CD14-positive monocyte (primary cell): ENCODE measurements at regions not wholly inside any gene's neighbourhood (a gene's known extent, or its start where the extent isn't known, plus 50 kb on each side); places are given as distances from the start of the nearest gene placed in this dataset.
A peak's percentile ranks its signal among the peaks of the same experiment; 100 is the strongest.

Experiments
- DNase-seq, 3 donors: peaks; one replicate each; pipeline ENCODE4 v3.0.0-alpha.2; 2011 to 2022
- H2AFZ ChIP-seq: 2 replicates; pipeline ENCODE4 v1.6.0; 2012; ENCODE audit warnings: mild to moderate bottlenecking, low read depth, low read length, inconsistent platforms; ENCODE audit not compliant: insufficient read depth, poor library complexity, severe bottlenecking
- H3K27ac ChIP-seq, 2 donors: 1 replicate in 1 of 2; 2 replicates in 1 of 2; pipeline ENCODE4 v1.5.1; 2012 to 2013; ENCODE audit warnings: low read length in 2 of 2, control low read depth in 1 of 2, inconsistent platforms in 1 of 2, low read depth in 1 of 2, mild to moderate bottlenecking in 1 of 2
- H3K27me3 ChIP-seq, 2 donors: one replicate each; pipeline versions ENCODE4 v1.6.0 to v1.6.1; 2011 to 2013; ENCODE audit warnings: low read length in 2 of 2; ENCODE audit not compliant: control insufficient read depth in 2 of 2, insufficient read depth in 2 of 2
- H3K36me3 ChIP-seq, 2 donors: replicated peaks in 1 of 2; 1 replicate in 1 of 2; 2 replicates in 1 of 2; pipeline versions ENCODE4 v1.5.1 to v1.6.1; 2012 to 2013; ENCODE audit warnings: low read length in 2 of 2, control low read depth in 1 of 2, inconsistent platforms in 1 of 2, mild to moderate bottlenecking in 1 of 2; ENCODE audit not compliant: insufficient read depth in 2 of 2, control insufficient read depth in 1 of 2
- H3K4me1 ChIP-seq, 2 donors: 1 replicate in 1 of 2; 2 replicates in 1 of 2; pipeline versions ENCODE4 v1.5.1 to v1.6.1; 2012 to 2013; ENCODE audit warnings: low read length in 2 of 2, control low read depth in 1 of 2, inconsistent platforms in 1 of 2, mild to moderate bottlenecking in 1 of 2, moderate library complexity in 1 of 2; ENCODE audit not compliant: insufficient read depth in 2 of 2, control insufficient read depth in 1 of 2
- H3K4me2 ChIP-seq: replicated peaks from 2 replicates; pipeline ENCODE3; 2012; ENCODE audit warnings: low read length, moderate library complexity, mild to moderate bottlenecking; ENCODE audit not compliant: poor library complexity, severe bottlenecking; ENCODE audit errors: extremely low read depth
- H3K4me3 ChIP-seq, 3 experiments: fragments of 200-600 bp in 1 of 3; sonication (generic) in 1 of 3; replicated peaks in 1 of 3; 1 replicate in 2 of 3; 2 replicates in 1 of 3; pipeline ENCODE4 v1.5.1; 2011 to 2013; ENCODE audit warnings: low read length in 3 of 3, mild to moderate bottlenecking in 3 of 3, control low read depth in 2 of 3, low read depth in 2 of 3, inconsistent platforms in 1 of 3, moderate library complexity in 1 of 3
- H3K79me2 ChIP-seq: 2 replicates; pipeline ENCODE4 v1.6.0; 2012; ENCODE audit warnings: mild to moderate bottlenecking, control low read depth, inconsistent platforms, low read length, moderate library complexity; ENCODE audit not compliant: insufficient read depth
- H3K9ac ChIP-seq: 2 replicates; pipeline ENCODE4 v1.6.0; 2017; ENCODE audit warnings: low read length, mild to moderate bottlenecking; ENCODE audit not compliant: insufficient read depth, poor library complexity, severe bottlenecking
- H3K9me3 ChIP-seq, 2 donors: replicated peaks in 1 of 2; 1 replicate in 1 of 2; 2 replicates in 1 of 2; pipeline versions ENCODE4 v1.5.1 to v1.6.1; 2012 to 2013; ENCODE audit warnings: low read length in 2 of 2, control low read depth in 1 of 2; ENCODE audit not compliant: control insufficient read depth in 1 of 2, insufficient read depth in 1 of 2
- H4K20me1 ChIP-seq: 2 replicates; pipeline ENCODE4 v1.6.0; 2012; ENCODE audit warnings: mild to moderate bottlenecking, low read length, control low read depth, moderate library complexity; ENCODE audit not compliant: insufficient read depth
- H3K27ac Mint-ChIP-seq, 7 donors: one replicate each; pipeline ENCODE4 v1.8.0; 2020; ENCODE audit warnings: mild to moderate bottlenecking in 7 of 7, mixed read lengths in 7 of 7, moderate library complexity in 6 of 7, inconsistent platforms in 2 of 7
- H3K27me3 Mint-ChIP-seq, 3 donors: one replicate each; pipeline ENCODE4 v1.8.0; 2021 to 2022; ENCODE audit warnings: low read depth in 3 of 3, mild to moderate bottlenecking in 3 of 3, mixed read lengths in 3 of 3, moderate library complexity in 3 of 3, inconsistent platforms in 1 of 3
- H3K36me3 Mint-ChIP-seq, 2 donors: one replicate each; pipeline ENCODE4 v1.8.0; 2020; ENCODE audit warnings: mixed read lengths in 2 of 2, inconsistent platforms in 1 of 2, mild to moderate bottlenecking in 1 of 2
- H3K4me1 Mint-ChIP-seq: one replicate; pipeline ENCODE4 v1.8.0; 2020; ENCODE audit warnings: mild to moderate bottlenecking, mixed read lengths
- H3K4me3 Mint-ChIP-seq, 2 donors: one replicate each; pipeline ENCODE4 v1.8.0; 2020; ENCODE audit warnings: mild to moderate bottlenecking in 2 of 2, mixed read lengths in 2 of 2, moderate library complexity in 1 of 2
- H3K9me3 Mint-ChIP-seq, 7 donors: one replicate each; pipeline ENCODE4 v1.8.0; 2020 to 2022; ENCODE audit warnings: mixed read lengths in 7 of 7, mild to moderate bottlenecking in 6 of 7, moderate library complexity in 6 of 7, inconsistent platforms in 2 of 7
- CTCF ChIP-seq: fragments of 200-600 bp; IDR thresholded peaks from one replicate; pipeline ENCODE4 v1.8.0; 2022; ENCODE audit warnings: antibody characterized with exemption, mild to moderate bottlenecking
- WGBS: methylation state at CpG from one replicate; pipeline ENCODE4 v1.1.5; 2013; ENCODE audit warnings: missing lambda C conversion rate; ENCODE audit not compliant: insufficient coverage; 5-methylcytosine and 5-hydroxymethylcytosine counted together
- intact Hi-C, 2 donors: fragments of 100-400 bp; cut with micrococcal nuclease; formaldehyde crosslinking; loops; one replicate each; pipeline versions ENCODE4 v1.15.0 to v1.15.1; 2023

GRCh38 chr5:112532654-112533360 is 113.7 kb upstream of the EPB41L4A start:
- Mint-ChIP-seq H3K27me3 (peaks cover 0 to 1% (median 0%) of the 10 kb centered on the region in 3 donors), H3K27ac (peak overlapping the region; percentile 26 to 86 (median 82)), H3K4me3 (peak overlapping the region in 1 of 2 donors; percentile 50), H3K4me1 (peaks cover 45% of the 10 kb centered on the region), H3K36me3 (no peaks in the 10 kb centered on the region), H3K9me3 (peaks cover 0 to 3% (median 0%) of the 10 kb centered on the region in 7 donors)
- Histone ChIP-seq H4K20me1 (no peaks in the 10 kb centered on the region), H3K4me3 (no peak overlapping the region), H3K9ac (no peak overlapping the region), H2AFZ (peak overlapping the region; percentile 50), H3K4me2 (no peak overlapping the region), H3K4me1 (peaks cover 22 to 28% of the 10 kb centered on the region in 2 donors), H3K27me3 (no peaks in the 10 kb centered on the region), H3K27ac (peak overlapping the region in 1 of 2 donors; percentile 24), H3K9me3 (no peaks in the 10 kb centered on the region), H3K36me3 (no peaks in the 10 kb centered on the region), H3K79me2 (no peaks in the 10 kb centered on the region)
- TF ChIP-seq CTCF: no peak
- WGBS: 80% methylated on average over 1 of the region's 5 CpGs
- no peak for DNase-seq
- intact Hi-C loops: loop anchor here in 1 of 2 donors (10.0 kb wide), 1 partner anchor 348 kb away; no protein-coding TSS in a partner anchor

- H3K36me3 Mint-ChIP-seq: no peaks in the 10 kb centered on the region
- intact Hi-C loops: loop anchor here in 1 of 2 donors (10.0 kb wide), 1 partner anchor 349 kb away; no protein-coding TSS in a partner anchor
- no peak overlapping the region for H3K4me2 ChIP-seq
- H3K27ac ChIP-seq: no peak overlapping the region
- H3K4me3 Mint-ChIP-seq: peak overlapping the region in 1 of 2 donors; percentile 27
- H3K4me1 Mint-ChIP-seq: peaks cover 45% of the 10 kb centered on the region
- H3K27ac Mint-ChIP-seq: peak overlapping the region in 6 of 7 donors; percentile 31 to 85 (median 80)
- no peak overlapping the region for H3K4me3 ChIP-seq
- no peaks in the 10 kb centered on the region for H3K27me3 ChIP-seq
- no peak overlapping the region for H3K9ac ChIP-seq
- TF ChIP-seq CTCF: no peak
- H3K79me2 ChIP-seq: no peaks in the 10 kb centered on the region
- H3K9me3 Mint-ChIP-seq: peaks cover 0 to 3% (median 0%) of the 10 kb centered on the region in 7 donors
- 40% methylated on average over 1 of the region's 1 CpG for WGBS
- H4K20me1 ChIP-seq: no peaks in the 10 kb centered on the region
- H3K4me1 ChIP-seq: peaks cover 22 to 28% of the 10 kb centered on the region in 2 donors
- peaks cover 0 to 1% (median 0%) of the 10 kb centered on the region in 3 donors for H3K27me3 Mint-ChIP-seq
- H3K9me3 ChIP-seq: no peaks in the 10 kb centered on the region
- peak in 1 of 3 donors; percentile 50 for DNase-seq
- H2AFZ ChIP-seq: no peak overlapping the region
- H3K36me3 ChIP-seq: no peaks in the 10 kb centered on the region
Measured at GRCh38 chr5:112533362-112533761, 114.3 kb upstream of the EPB41L4A start.
